GM03348 (cell line): ENCODE measurements at regions not wholly inside any gene's neighbourhood (a gene's known extent, or its start where the extent isn't known, plus 50 kb on each side); places are given as distances from the start of the nearest gene placed in this dataset.

Source experiments
- DNase-seq: peaks from one replicate; pipeline ENCODE4 v3.0.0; 2012; ENCODE audit warnings: low spot score

GRCh38 chr13:89902223-89902622, 1445.3 kb upstream of the MIR17HG start:
- no peak for DNase-seq

- DNase-seq, result no peak
Measured at GRCh38 chr13:89903115-89903514, 1444.4 kb upstream of the MIR17HG start.

GRCh38 chr13:89910166-89910565, 1437.3 kb upstream of the MIR17HG start:
- no peak for DNase-seq

GRCh38 chr13:89916551-89916950, 1430.9 kb upstream of the MIR17HG start:
- no peak for DNase-seq

GRCh38 chr13:89920461-89920860, 1427.0 kb upstream of the MIR17HG start:
- DNase-seq, result no peak

GRCh38 chr13:89923052-89923451, 1424.4 kb upstream of the MIR17HG start:
- no peak for DNase-seq

- peak; percentile 4 for DNase-seq
Measured at GRCh38 chr13:89923736-89924135, 1423.8 kb upstream of the MIR17HG start.

- DNase-seq, result no peak
Measured at GRCh38 chr13:89925107-89925506, 1422.4 kb upstream of the MIR17HG start.

GRCh38 chr13:89930861-89931260, 1416.6 kb upstream of the MIR17HG start:
- DNase-seq, result no peak

- DNase-seq, result no peak
Measured at GRCh38 chr13:89932902-89933301, 1414.6 kb upstream of the MIR17HG start.

GRCh38 chr13:89936256-89936655, 1411.2 kb upstream of the MIR17HG start:
- DNase-seq, result no peak

- no peak for DNase-seq
Measured at GRCh38 chr13:89937420-89937819, 1410.1 kb upstream of the MIR17HG start.

GRCh38 chr13:89940383-89940782, 1407.1 kb upstream of the MIR17HG start:
- no peak for DNase-seq

GRCh38 chr13:89943139-89943538, 1404.3 kb upstream of the MIR17HG start:
- no peak for DNase-seq

- no peak for DNase-seq
Measured at GRCh38 chr13:89950225-89950624, 1397.3 kb upstream of the MIR17HG start.

GRCh38 chr13:89951341-89951740, 1396.1 kb upstream of the MIR17HG start:
- DNase-seq, result no peak

GRCh38 chr13:89953581-89953980, 1393.9 kb upstream of the MIR17HG start:
- no peak for DNase-seq

- DNase-seq, result no peak
Measured at GRCh38 chr13:89955773-89956172, 1391.7 kb upstream of the MIR17HG start.

GRCh38 chr13:89959074-89959473, 1388.4 kb upstream of the MIR17HG start:
- no peak for DNase-seq

- DNase-seq, result no peak
Measured at GRCh38 chr13:89965252-89965651, 1382.2 kb upstream of the MIR17HG start.

GRCh38 chr13:89966524-89966923, 1381.0 kb upstream of the MIR17HG start:
- DNase-seq, result no peak

GRCh38 chr13:89967701-89968100, 1379.8 kb upstream of the MIR17HG start:
- no peak for DNase-seq

- no peak for DNase-seq
Measured at GRCh38 chr13:89968470-89968869, 1379.0 kb upstream of the MIR17HG start.

GRCh38 chr13:89970353-89970709, 1377.2 kb upstream of the MIR17HG start:
- no peak for DNase-seq

- DNase-seq, result no peak
Measured at GRCh38 chr13:89977203-89977602, 1370.3 kb upstream of the MIR17HG start.
